GM12872 (cell line): ENCODE measurements at regions not wholly inside any gene's neighbourhood (a gene's known extent, or its start where the extent isn't known, plus 50 kb on each side); places are given as distances from the start of the nearest gene placed in this dataset.

Experiments
- CTCF ChIP-seq: IDR thresholded peaks from 3 replicates; pipeline ENCODE4 v1.5.1; 2011; ENCODE audit warnings: low read depth, mild to moderate bottlenecking, low read length, moderate library complexity; ENCODE audit not compliant: insufficient read depth

GRCh38 chr3:98705694-98706093, 57.4 kb upstream of the ST3GAL6 start:
- no peak for TF ChIP-seq CTCF

- TF ChIP-seq CTCF, result no peak
These were observed 53.7 kb upstream of the ST3GAL6 start for GRCh38 chr3:98709441-98709840.

GRCh38 chr3:98710067-98710659, 53.0 kb upstream of the ST3GAL6 start:
- TF ChIP-seq CTCF, result no peak

- no peak for TF ChIP-seq CTCF
These were observed 51.7 kb upstream of the ST3GAL6 start for GRCh38 chr3:98711426-98711825.

- TF ChIP-seq CTCF, result no peak
These were observed 50.4 kb upstream of the ST3GAL6 start for GRCh38 chr3:98712726-98713125.
